ENCODE measurements at regions not wholly inside any gene's neighbourhood (a gene's known extent, or its start where the extent isn't known, plus 50 kb on each side); places are given as distances from the start of the nearest gene placed in this dataset.

DNA sequence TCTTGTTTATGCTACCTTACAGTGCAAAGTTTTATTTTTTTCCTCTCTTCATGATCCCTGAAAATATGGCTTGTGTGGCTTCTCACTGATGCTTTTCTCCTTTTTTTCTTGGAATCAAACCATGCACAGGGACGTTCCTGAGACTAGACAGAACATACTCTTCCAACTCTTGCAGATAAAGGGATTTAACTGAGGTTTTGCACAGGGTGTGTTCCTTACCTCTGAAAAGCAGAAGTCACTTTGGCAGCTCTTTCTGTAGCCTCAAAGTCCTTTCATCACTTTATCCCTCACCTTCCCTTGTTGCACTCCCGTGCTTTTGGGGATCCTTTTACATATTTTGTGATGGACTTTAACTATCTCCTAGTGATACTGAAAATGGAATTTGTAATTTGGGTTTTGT lies 300.1 kb downstream of the SPRY1 start:
- no peak for TF ChIP-seq ZFX (IDR thresholded peaks at IDR 0.05; ENCODE audit: borderline replicate concordance)
- TF ChIP-seq, protein P1, sequence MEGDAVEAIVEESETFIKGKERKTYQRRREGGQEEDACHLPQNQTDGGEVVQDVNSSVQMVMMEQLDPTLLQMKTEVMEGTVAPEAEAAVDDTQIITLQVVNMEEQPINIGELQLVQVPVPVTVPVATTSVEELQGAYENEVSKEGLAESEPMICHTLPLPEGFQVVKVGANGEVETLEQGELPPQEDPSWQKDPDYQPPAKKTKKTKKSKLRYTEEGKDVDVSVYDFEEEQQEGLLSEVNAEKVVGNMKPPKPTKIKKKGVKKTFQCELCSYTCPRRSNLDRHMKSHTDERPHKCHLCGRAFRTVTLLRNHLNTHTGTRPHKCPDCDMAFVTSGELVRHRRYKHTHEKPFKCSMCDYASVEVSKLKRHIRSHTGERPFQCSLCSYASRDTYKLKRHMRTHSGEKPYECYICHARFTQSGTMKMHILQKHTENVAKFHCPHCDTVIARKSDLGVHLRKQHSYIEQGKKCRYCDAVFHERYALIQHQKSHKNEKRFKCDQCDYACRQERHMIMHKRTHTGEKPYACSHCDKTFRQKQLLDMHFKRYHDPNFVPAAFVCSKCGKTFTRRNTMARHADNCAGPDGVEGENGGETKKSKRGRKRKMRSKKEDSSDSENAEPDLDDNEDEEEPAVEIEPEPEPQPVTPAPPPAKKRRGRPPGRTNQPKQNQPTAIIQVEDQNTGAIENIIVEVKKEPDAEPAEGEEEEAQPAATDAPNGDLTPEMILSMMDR (IDR thresholded peaks at IDR 0.05): no peak

DNA sequence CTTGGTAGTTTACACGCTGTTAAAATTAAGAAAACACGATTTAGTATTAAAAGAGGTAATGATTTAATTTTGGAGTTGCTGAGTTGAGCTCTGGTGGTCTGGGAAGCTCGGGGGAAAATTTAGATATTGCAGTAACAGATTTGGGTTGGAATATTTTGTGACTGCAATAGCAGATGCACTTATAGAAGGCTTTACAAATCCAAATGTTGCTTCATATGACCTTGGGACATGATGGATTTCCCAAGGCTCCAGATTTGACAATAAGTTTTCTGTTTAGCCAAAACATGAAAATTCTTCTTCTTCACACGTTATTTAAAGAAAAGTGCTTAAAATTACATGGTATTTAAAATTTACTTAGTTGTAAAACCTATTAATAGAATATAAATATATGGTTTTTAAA lies 302.0 kb downstream of the SPRY1 start:
- no peak for TF ChIP-seq ZFX (IDR thresholded peaks at IDR 0.05; ENCODE audit: borderline replicate concordance)
- TF ChIP-seq, protein P1 (IDR thresholded peaks at IDR 0.05): no peak
- H3K27ac ChIP-seq: no peak overlapping the region

More for the DNA sequence above, 300.1 kb downstream of the SPRY1 start:
- H3K27ac ChIP-seq: no peak overlapping the region

DNA sequence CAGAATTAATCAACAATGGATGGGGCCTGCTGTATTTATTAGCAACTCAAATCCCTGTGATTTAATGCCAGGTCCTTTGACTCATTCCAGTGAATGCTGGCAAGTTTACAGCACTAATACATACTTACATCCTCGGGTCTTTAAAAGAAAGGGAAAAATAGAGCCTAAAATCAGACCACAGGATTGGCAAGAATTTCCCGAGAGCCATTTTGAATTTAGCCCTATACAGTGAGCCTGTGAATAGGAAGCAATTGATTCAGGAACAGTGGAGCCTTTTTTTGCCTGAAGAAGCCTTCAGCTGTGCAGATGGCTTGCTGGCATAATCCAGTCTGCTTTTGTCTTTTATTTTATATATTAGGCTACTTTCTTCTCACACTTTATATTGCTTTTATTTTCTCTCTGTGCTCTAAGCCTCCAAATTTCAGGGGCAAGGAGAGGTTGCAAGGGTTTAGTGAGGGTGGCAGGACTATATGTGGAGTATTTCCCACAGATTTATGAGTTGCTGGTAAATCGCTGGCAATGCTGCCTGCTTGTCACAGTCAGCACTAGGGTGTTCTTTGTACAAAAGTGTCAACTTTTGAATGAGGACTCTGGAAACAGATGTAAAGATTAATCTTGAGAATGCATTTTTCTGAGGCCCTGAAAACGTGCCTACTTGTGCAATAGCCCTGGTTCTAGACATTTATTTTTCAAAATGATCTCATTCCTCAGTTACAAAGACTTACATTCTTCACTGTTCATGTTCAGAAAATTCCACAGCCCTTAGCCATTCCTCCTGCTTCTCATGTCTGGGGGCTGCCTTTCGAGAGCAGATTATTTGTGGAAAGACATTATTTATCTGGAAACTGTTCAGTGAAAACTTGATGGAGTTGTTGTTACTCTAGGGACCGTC lies 303.5 kb downstream of the SPRY1 start:
- no peak for TF ChIP-seq ZFX (IDR thresholded peaks at IDR 0.05; ENCODE audit: borderline replicate concordance)
- TF ChIP-seq, protein P1 (IDR thresholded peaks at IDR 0.05): no peak
- H3K27ac ChIP-seq: no peak overlapping the region

DNA sequence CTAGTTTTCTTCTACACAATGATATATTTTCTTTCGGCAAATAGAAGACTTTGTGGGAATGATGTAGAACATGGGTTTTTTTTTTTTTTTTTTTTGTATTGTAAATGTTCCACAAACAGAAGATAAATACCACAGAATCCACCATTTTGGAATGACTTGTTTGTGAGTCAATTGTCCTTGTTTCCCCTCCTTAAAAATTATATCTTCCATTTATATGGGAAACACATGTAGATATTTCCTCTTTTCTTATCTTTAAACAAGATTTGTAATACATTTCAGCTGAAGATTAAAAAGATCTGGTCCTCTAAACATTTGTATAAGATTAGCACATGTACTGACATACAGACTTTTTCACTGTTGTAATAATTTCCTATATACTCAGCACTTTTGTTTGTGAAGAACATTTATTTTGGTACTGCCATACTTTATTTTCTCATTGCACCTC lies 304.6 kb downstream of the SPRY1 start:
- TF ChIP-seq ZFX (IDR thresholded peaks at IDR 0.05; ENCODE audit: borderline replicate concordance): no peak
- TF ChIP-seq, protein P1 (IDR thresholded peaks at IDR 0.05): no peak
- H3K27ac ChIP-seq: no peak overlapping the region

DNA sequence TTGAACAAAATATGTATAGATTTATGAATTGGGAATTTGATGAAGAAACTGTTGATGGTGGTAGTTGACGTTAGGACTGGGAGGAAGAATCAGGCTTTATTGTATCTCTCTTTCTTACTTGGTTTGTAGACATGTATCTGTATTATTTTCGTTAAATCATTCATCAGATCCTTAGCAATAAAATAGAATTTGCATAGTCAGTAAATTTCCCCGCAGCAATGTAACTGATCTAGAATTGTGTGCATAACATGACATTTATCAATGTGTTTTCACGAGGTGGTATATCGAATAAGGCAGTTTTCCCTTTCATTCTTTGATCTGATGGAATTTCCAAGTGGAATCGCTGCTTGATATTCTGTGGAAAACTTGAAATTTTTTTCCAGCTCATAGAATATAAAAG lies 308.8 kb downstream of the SPRY1 start:
- TF ChIP-seq, protein P1 (IDR thresholded peaks at IDR 0.05): no peak
- no peak for TF ChIP-seq ZFX (IDR thresholded peaks at IDR 0.05; ENCODE audit: borderline replicate concordance)
- no peak overlapping the region for H3K27ac ChIP-seq

DNA sequence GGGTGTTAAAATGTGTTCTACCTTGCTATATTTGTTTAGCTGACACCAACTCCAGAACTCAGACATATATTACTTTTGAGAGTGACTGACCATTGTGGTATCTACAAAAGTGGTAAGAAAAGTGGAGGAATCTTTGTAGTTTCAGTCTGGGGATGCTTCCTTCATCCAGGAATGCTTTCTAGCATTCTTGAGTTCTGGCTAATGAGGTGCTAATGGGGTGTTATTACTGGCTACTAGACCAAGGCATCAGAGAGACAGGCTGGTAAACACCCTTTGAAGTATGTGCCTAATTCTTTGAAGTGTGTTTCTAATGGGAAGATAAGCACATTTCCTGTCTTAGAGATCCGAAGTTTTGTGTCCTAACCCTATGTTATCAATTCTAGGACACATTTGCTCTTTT lies 310.4 kb downstream of the SPRY1 start:
- H3K27ac ChIP-seq: no peak overlapping the region
- TF ChIP-seq ZFX (IDR thresholded peaks at IDR 0.05; ENCODE audit: borderline replicate concordance): no peak
- TF ChIP-seq, protein P1 (IDR thresholded peaks at IDR 0.05): no peak

DNA sequence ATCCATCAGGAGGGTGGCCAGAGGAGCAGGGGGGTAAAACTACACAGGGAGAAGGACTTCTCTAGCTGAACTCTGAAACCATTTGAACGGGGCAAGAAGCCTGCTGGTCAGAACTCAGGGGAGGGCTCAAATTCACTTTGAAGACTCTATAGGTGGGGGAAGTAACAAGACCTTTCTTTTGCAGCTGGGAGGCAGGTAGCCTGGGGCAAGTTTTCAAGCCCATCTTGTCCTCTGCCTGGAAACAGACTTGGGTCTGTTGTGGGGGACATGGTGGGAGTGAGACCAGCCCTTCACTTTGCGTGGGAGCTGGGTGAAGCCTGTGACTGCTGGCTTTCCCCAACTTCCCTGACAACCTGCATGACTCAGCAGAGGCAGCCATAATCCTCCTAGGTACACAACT lies 312.3 kb downstream of the SPRY1 start:
- TF ChIP-seq ZFX (IDR thresholded peaks at IDR 0.05; ENCODE audit: borderline replicate concordance): no peak
- TF ChIP-seq, protein P1 (IDR thresholded peaks at IDR 0.05): no peak

More for the DNA sequence above, 312.3 kb downstream of the SPRY1 start:
- no peak overlapping the region for H3K27ac ChIP-seq

Data from 22Rv1 (cell line).